WTC11 (cell line): ENCODE measurements at regions not wholly inside any gene's neighbourhood (a gene's known extent, or its start where the extent isn't known, plus 50 kb on each side); places are given as distances from the start of the nearest gene placed in this dataset.

Source experiments
- NR2C2 ChIP-seq: sonication (generic); formaldehyde crosslinking; IDR thresholded peaks from 2 replicates; pipeline ENCODE4 v1.8.0; 2022; ENCODE audit warnings: mild to moderate bottlenecking, missing genetic modification reagents
- TF ChIP-seq, protein P1 (sequence below): sonication (generic); formaldehyde crosslinking; IDR thresholded peaks from 2 replicates; pipeline ENCODE4 v1.8.1; 2022; ENCODE audit warnings: mild to moderate bottlenecking, missing genetic modification reagents, moderate library complexity, borderline replicate concordance
- TF ChIP-seq, protein P2 (sequence below): fragments of 200-600 bp; IDR thresholded peaks from 2 replicates; pipeline ENCODE4 v1.8.0; 2022; ENCODE audit warnings: antibody characterized with exemption
- TF ChIP-seq, protein P3 (sequence below): sonication (generic); formaldehyde crosslinking; IDR thresholded peaks from 2 replicates; pipeline ENCODE4 v1.8.1; 2023; ENCODE audit warnings: mild to moderate bottlenecking, missing genetic modification reagents, moderate library complexity

DNA sequence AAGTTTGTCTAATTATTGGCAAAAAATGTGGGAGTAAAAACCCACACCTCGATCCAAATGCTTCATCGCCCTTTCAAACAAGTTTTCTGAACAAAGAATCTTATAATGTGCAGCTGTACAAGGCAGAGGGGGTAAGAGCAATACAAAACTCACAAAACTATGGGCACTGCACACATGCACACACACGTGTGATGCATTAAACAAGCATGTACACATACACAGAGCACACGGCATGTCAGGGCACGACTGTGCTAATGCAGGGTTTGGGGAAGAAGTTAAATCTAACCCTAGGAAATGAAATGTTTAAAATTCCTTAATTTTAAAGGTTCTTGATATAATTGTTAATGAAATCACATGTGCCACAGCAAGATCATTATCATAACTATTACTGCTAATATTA lies 264.0 kb downstream of the SEC16B start:
- TF ChIP-seq, protein P1, sequence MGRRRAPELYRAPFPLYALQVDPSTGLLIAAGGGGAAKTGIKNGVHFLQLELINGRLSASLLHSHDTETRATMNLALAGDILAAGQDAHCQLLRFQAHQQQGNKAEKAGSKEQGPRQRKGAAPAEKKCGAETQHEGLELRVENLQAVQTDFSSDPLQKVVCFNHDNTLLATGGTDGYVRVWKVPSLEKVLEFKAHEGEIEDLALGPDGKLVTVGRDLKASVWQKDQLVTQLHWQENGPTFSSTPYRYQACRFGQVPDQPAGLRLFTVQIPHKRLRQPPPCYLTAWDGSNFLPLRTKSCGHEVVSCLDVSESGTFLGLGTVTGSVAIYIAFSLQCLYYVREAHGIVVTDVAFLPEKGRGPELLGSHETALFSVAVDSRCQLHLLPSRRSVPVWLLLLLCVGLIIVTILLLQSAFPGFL = no peak
- TF ChIP-seq, protein P2, sequence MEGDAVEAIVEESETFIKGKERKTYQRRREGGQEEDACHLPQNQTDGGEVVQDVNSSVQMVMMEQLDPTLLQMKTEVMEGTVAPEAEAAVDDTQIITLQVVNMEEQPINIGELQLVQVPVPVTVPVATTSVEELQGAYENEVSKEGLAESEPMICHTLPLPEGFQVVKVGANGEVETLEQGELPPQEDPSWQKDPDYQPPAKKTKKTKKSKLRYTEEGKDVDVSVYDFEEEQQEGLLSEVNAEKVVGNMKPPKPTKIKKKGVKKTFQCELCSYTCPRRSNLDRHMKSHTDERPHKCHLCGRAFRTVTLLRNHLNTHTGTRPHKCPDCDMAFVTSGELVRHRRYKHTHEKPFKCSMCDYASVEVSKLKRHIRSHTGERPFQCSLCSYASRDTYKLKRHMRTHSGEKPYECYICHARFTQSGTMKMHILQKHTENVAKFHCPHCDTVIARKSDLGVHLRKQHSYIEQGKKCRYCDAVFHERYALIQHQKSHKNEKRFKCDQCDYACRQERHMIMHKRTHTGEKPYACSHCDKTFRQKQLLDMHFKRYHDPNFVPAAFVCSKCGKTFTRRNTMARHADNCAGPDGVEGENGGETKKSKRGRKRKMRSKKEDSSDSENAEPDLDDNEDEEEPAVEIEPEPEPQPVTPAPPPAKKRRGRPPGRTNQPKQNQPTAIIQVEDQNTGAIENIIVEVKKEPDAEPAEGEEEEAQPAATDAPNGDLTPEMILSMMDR = no peak
- TF ChIP-seq, protein P3, sequence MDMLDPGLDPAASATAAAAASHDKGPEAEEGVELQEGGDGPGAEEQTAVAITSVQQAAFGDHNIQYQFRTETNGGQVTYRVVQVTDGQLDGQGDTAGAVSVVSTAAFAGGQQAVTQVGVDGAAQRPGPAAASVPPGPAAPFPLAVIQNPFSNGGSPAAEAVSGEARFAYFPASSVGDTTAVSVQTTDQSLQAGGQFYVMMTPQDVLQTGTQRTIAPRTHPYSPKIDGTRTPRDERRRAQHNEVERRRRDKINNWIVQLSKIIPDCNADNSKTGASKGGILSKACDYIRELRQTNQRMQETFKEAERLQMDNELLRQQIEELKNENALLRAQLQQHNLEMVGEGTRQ (CRISPR knock-in tag) = no peak
- no peak for TF ChIP-seq NR2C2
